Endothelial cell of umbilical vein (primary cell): ENCODE measurements at regions not wholly inside any gene's neighbourhood (a gene's known extent, or its start where the extent isn't known, plus 50 kb on each side); places are given as distances from the start of the nearest gene placed in this dataset.

Experiments
- BruUV-seq: library from RNA; stranded (reverse); fragments of 400-500 nt; replicated peaks from 2 replicates; lab custom pipeline; 2021; lab: Mats Ljungman, UMichigan
- CTCF ChIA-PET: fragments of 300-600, 350-600 bp; sonication (Branson Sonifier 250); formaldehyde crosslinking; loops from one replicate; lab custom pipeline; 2021; ENCODE audit warnings: antibody characterized with exemption, inconsistent platforms; lab: Charles Lee
- POLR2A ChIA-PET: fragments of 300-600, 350-600 bp; sonication (Branson Sonifier 250); formaldehyde crosslinking; loops from one replicate; lab custom pipeline; 2021; ENCODE audit warnings: antibody characterized with exemption, inconsistent platforms; lab: Charles Lee
- DNase-seq: peaks from one replicate; pipeline ENCODE4 v3.0.0-alpha.2; 2011; ENCODE audit warnings: low read depth, low spot score
- FAIRE-seq: peaks from 2 replicates; lab custom pipeline; 2011; peaks lifted over from hg19 to GRCh38; lab: Jason Lieb, UNC
- H2AFZ ChIP-seq: 2 replicates; pipeline ENCODE4 v1.6.0; 2012; ENCODE audit warnings: low read depth, low read length, control low read depth, inconsistent platforms
- H3K27ac ChIP-seq: 2 replicates; pipeline ENCODE4 v1.5.1; 2011; ENCODE audit warnings: low read depth, mild to moderate bottlenecking, control low read depth, low read length, moderate library complexity; ENCODE audit not compliant: insufficient read depth
- H3K27me3 ChIP-seq, 2 experiments: 2 replicates each; pipeline versions ENCODE4 v1.6.0 to v1.6.1; 2011; ENCODE audit warnings: low read length in 2 of 2, mixed read lengths in 1 of 2; ENCODE audit not compliant: control insufficient read depth in 2 of 2, insufficient read depth in 2 of 2
- H3K36me3 ChIP-seq, 2 experiments: 2 replicates in 1 of 2; 3 replicates in 1 of 2; pipeline ENCODE4 v1.5.1; 2011; ENCODE audit warnings: low read length in 2 of 2, mild to moderate bottlenecking in 1 of 2, moderate library complexity in 1 of 2; ENCODE audit not compliant: control insufficient read depth in 2 of 2, insufficient read depth in 2 of 2; ENCODE audit errors: extremely low read depth in 1 of 2
- H3K4me1 ChIP-seq: 3 replicates; pipeline ENCODE4 v1.5.1; 2011; ENCODE audit warnings: mild to moderate bottlenecking, low read length; ENCODE audit not compliant: control insufficient read depth, insufficient read depth; ENCODE audit errors: extremely low read depth
- H3K4me2 ChIP-seq: 2 replicates; pipeline ENCODE4 v1.6.1; 2011; ENCODE audit warnings: low read length, control low read depth, mixed read lengths; ENCODE audit not compliant: insufficient read depth
- H3K4me3 ChIP-seq, 3 experiments: fragments of 200-600 bp in 1 of 3; sonication (generic), shearing (Covaris generic) in 1 of 3; replicated peaks in 1 of 3; 2 replicates each; pipeline ENCODE4 v1.5.1; 2011 to 2016; ENCODE audit warnings: control low read depth in 3 of 3, low read length in 3 of 3, mild to moderate bottlenecking in 2 of 3, inconsistent platforms in 1 of 3, low read depth in 1 of 3, moderate library complexity in 1 of 3; ENCODE audit not compliant: insufficient read depth in 1 of 3
- H3K79me2 ChIP-seq: 2 replicates; pipeline ENCODE4 v1.6.0; 2012; ENCODE audit warnings: low read length, inconsistent platforms; ENCODE audit not compliant: control insufficient read depth, insufficient read depth
- H3K9ac ChIP-seq: replicated peaks from 2 replicates; pipeline ENCODE3; 2011; ENCODE audit warnings: low read length, control low read depth; ENCODE audit not compliant: insufficient read depth; ENCODE audit errors: extremely low read depth
- H3K9me1 ChIP-seq: replicated peaks from 3 replicates; pipeline ENCODE4 v1.6.0; 2011; ENCODE audit warnings: mild to moderate bottlenecking, low read length; ENCODE audit not compliant: control insufficient read depth, insufficient read depth; ENCODE audit errors: extremely low read depth
- H3K9me3 ChIP-seq: replicated peaks from 2 replicates; pipeline ENCODE4 v1.5.1; 2012; ENCODE audit warnings: low read length, inconsistent platforms; ENCODE audit not compliant: control insufficient read depth, insufficient read depth
- H4K20me1 ChIP-seq: replicated peaks from 2 replicates; pipeline ENCODE3; 2011; ENCODE audit warnings: mild to moderate bottlenecking, low read length; ENCODE audit not compliant: control insufficient read depth, insufficient read depth; ENCODE audit errors: extremely low read depth
- CTCF ChIP-seq, 2 donors: IDR thresholded peaks; 1 replicate in 1 of 2; 2 replicates in 1 of 2; pipeline ENCODE4 v1.5.1; 2011; ENCODE audit warnings: low read length in 2 of 2, mild to moderate bottlenecking in 2 of 2, moderate library complexity in 2 of 2, control low read depth in 1 of 2, inconsistent platforms in 1 of 2, low read depth in 1 of 2; ENCODE audit not compliant: insufficient read depth in 1 of 2; ENCODE audit errors: extremely low read depth in 1 of 2
- EZH2 ChIP-seq: IDR thresholded peaks from 2 replicates; pipeline ENCODE4 v1.6.1; 2012; ENCODE audit warnings: borderline replicate concordance, low read depth, mild to moderate bottlenecking, moderate library complexity, low read length, inconsistent platforms; ENCODE audit not compliant: severe bottlenecking
- FOS ChIP-seq: IDR thresholded peaks from 2 replicates; pipeline ENCODE4 v1.6.1; 2011; ENCODE audit warnings: mild to moderate bottlenecking, low read length, moderate library complexity, borderline replicate concordance; ENCODE audit not compliant: insufficient read depth
- GATA2 ChIP-seq: IDR thresholded peaks from 2 replicates; pipeline ENCODE4 v1.7.0; 2011; ENCODE audit warnings: low read depth, mild to moderate bottlenecking, moderate library complexity, mixed read lengths, low read length; ENCODE audit not compliant: insufficient read length, insufficient read depth
- JUN ChIP-seq: IDR thresholded peaks from 2 replicates; pipeline ENCODE4 v1.6.1; 2011; ENCODE audit warnings: borderline replicate concordance, low read depth; ENCODE audit not compliant: insufficient read length, insufficient read depth
- MAX ChIP-seq: IDR thresholded peaks from 2 replicates; pipeline ENCODE4 v1.6.1; 2011; ENCODE audit not compliant: insufficient read depth, insufficient read length
- MYC ChIP-seq: IDR thresholded peaks from one replicate; pipeline ENCODE4 v1.6.1; 2011; ENCODE audit warnings: mild to moderate bottlenecking, low read depth, low read length
- POLR2A ChIP-seq: IDR thresholded peaks from 2 replicates; pipeline ENCODE4 v1.6.1; 2012; ENCODE audit warnings: low read depth, mild to moderate bottlenecking, control low read depth, low read length
- POLR2AphosphoS5 ChIP-seq: IDR thresholded peaks from 2 replicates; pipeline ENCODE4 v1.6.1; 2012; ENCODE audit warnings: low read depth, mild to moderate bottlenecking, control low read depth, low read length, moderate library complexity; ENCODE audit not compliant: insufficient read depth
- dilution Hi-C: fragments of 300-500 bp; cut with MboI; formaldehyde crosslinking; loops from one replicate; pipeline ENCODE4 v1.15.0; 2019; ENCODE audit warnings: low sequenced_read_pairs; ENCODE audit not compliant: extremely low pct_ligation_motif_present
- intact Hi-C: fragments of 100-400 bp; cut with micrococcal nuclease; formaldehyde crosslinking; loops from one replicate; pipeline ENCODE4 v1.10.0; 2022

GRCh38 chr13:26855071-26855470, 94.5 kb upstream of the GPR12 start:
- intact Hi-C loops (no loop called here), dilution Hi-C loops (no loop called here)
- CTCF ChIA-PET: no interaction called here
- TF ChIP-seq MAX (no peak), GATA2 (no peak), POLR2AphosphoS5 (no peak), EZH2 (no peak), CTCF (IDR thresholded peaks at IDR 0.05; ENCODE audit: extremely low read depth in 1 of 2, insufficient read depth in 1 of 2, low read depth in 1 of 2, low read length in 2 of 2) (no peak), POLR2A (no peak), FOS (no peak), MYC (no peak), JUN (no peak)
- Histone ChIP-seq H3K27me3 (peaks cover 0 to 2% of the 10 kb centered on the region in 2 experiments), H3K36me3 (no peaks in the 10 kb centered on the region), H3K4me3 (no peak overlapping the region), H2AFZ (no peak overlapping the region), H3K9me3 (no peaks in the 10 kb centered on the region), H3K27ac (no peak overlapping the region), H3K4me1 (no peaks in the 10 kb centered on the region), H3K79me2 (no peaks in the 10 kb centered on the region), H4K20me1 (no peaks in the 10 kb centered on the region), H3K4me2 (no peak overlapping the region), H3K9me1 (no peaks in the 10 kb centered on the region), H3K9ac (no peak overlapping the region)
- no TSS peak for BruUV-seq
- FAIRE-seq: no peak
- DNase-seq: no peak
- POLR2A ChIA-PET: no interaction called here
